ENCODE measurements at regions not wholly inside any gene's neighbourhood (a gene's known extent, or its start where the extent isn't known, plus 50 kb on each side); places are given as distances from the start of the nearest gene placed in this dataset.
"Not testable (repeated sequence)": the region's sequence is repeated elsewhere in the genome, so short reads cannot be mapped to it uniquely, and the experiment has no call there.

DNA sequence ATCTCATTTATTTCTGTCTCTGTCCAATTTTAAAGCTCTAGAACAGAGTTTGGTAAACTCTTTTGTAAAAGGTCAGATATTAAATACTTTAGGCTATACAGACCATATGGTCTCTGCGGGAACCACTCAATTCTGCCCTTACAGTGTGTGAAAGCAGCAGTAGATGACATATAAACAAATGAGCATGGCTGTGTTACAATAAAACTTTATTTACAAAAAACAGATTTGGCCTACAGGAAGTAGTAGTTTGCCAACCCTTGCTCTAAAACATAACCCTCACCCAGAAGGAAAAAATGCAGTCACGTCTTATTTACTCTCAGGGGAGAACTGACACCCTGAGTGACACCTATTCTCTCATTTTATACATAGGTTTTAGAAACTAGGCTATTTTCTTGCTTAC lies 220.4 kb downstream of the DEPDC1B start:
- ATAC-seq: no peak
- H3K36me3 ChIP-seq: no peaks in the 10 kb centered on the region
- no peaks in the 10 kb centered on the region for H3K9me3 ChIP-seq
- no peaks in the 10 kb centered on the region for H3K4me1 ChIP-seq
- intact Hi-C loops (cut with DNase I): no loop called here
- H3K27ac ChIP-seq: no peak overlapping the region
- H3K27me3 ChIP-seq: no peaks in the 10 kb centered on the region
- TF ChIP-seq, protein P1, sequence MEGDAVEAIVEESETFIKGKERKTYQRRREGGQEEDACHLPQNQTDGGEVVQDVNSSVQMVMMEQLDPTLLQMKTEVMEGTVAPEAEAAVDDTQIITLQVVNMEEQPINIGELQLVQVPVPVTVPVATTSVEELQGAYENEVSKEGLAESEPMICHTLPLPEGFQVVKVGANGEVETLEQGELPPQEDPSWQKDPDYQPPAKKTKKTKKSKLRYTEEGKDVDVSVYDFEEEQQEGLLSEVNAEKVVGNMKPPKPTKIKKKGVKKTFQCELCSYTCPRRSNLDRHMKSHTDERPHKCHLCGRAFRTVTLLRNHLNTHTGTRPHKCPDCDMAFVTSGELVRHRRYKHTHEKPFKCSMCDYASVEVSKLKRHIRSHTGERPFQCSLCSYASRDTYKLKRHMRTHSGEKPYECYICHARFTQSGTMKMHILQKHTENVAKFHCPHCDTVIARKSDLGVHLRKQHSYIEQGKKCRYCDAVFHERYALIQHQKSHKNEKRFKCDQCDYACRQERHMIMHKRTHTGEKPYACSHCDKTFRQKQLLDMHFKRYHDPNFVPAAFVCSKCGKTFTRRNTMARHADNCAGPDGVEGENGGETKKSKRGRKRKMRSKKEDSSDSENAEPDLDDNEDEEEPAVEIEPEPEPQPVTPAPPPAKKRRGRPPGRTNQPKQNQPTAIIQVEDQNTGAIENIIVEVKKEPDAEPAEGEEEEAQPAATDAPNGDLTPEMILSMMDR (IDR thresholded peaks at IDR 0.05): no peak
- H3K4me3 ChIP-seq: no peak overlapping the region
- DNase-seq: no peak

DNA sequence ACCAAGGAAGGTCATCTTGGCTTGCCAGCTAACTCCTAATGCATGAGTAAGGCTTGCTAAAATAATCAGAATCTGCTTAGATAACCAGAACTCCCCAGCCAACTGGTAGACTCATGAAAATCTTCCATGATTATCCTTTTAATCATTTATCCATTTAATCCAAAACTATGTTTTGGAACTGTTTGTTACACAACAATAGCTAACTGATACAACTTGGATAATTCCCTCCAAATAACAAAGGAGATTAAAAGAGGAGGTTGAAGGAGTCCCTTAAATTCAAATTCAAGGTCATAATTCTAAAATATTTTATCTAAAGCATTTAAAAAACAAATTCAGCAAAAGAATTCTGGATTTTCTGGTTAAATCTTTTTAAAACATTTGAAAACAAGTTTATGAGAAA lies 222.1 kb downstream of the DEPDC1B start:
- ATAC-seq (no peak), DNase-seq (no peak)
- intact Hi-C loops (cut with DNase I): no loop called here
- Histone ChIP-seq H3K27me3 (no peaks in the 10 kb centered on the region), H3K27ac (no peak overlapping the region), H3K4me1 (no peaks in the 10 kb centered on the region), H3K36me3 (no peaks in the 10 kb centered on the region), H3K4me3 (no peak overlapping the region), H3K9me3 (no peaks in the 10 kb centered on the region)
- TF ChIP-seq, protein P1 (IDR thresholded peaks at IDR 0.05): no peak

DNA sequence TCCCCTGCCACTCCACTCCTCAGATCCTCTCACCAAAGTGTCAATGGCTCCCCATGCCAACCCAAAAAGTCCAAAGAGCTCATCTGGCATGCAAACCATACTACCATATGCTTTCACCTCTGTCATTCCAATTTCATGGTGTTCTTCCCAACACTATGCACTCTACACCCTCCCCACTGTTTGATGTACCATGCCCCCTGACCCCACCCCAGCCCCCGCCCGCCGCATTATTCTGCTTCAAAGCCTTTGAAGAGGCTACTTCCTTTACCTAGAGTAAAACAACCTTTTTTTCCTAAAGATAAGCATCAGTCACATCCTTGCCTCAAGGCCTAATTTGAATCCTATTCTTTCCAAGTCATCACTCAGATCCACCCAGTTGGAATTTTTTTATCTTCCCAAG lies 226.3 kb downstream of the DEPDC1B start:
- ATAC-seq: no peak

DNA sequence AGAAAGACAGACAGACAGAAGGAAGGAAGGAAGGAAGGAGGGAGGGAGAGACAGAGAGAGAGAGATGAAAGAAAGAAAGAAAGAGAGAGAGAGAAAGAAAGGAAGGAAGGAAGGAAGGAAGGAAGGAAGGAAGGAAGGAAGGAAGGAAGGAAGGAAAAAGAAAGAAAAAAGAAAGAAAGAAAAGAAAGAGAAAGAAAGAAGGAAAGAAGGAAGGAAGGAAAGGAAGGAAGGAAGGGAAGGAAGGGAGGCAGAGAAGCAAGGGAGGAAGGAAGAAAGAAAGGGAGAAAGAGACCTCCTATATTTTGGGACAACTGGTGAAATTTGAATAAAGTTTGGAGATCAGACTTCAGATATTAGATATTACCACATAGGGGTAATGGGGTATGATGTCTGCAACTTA lies 226.9 kb downstream of the DEPDC1B start:
- H3K4me1 ChIP-seq; DNase-seq; intact Hi-C loops (cut with DNase I); ATAC-seq; H3K36me3 ChIP-seq; H3K27me3 ChIP-seq; H3K4me3 ChIP-seq; H3K27ac ChIP-seq; H3K9me3 ChIP-seq: not testable (repeated sequence)

More for the DNA sequence above, 226.3 kb downstream of the DEPDC1B start:
- no peaks in the 10 kb centered on the region for H3K27me3 ChIP-seq
- DNase-seq: no peak
- no peaks in the 10 kb centered on the region for H3K36me3 ChIP-seq
- TF ChIP-seq, protein P1 (IDR thresholded peaks at IDR 0.05): no peak
- intact Hi-C loops (cut with DNase I): no loop called here
- H3K4me1 ChIP-seq: no peaks in the 10 kb centered on the region
- no peak overlapping the region for H3K4me3 ChIP-seq
- no peaks in the 10 kb centered on the region for H3K9me3 ChIP-seq
- H3K27ac ChIP-seq: no peak overlapping the region

DNA sequence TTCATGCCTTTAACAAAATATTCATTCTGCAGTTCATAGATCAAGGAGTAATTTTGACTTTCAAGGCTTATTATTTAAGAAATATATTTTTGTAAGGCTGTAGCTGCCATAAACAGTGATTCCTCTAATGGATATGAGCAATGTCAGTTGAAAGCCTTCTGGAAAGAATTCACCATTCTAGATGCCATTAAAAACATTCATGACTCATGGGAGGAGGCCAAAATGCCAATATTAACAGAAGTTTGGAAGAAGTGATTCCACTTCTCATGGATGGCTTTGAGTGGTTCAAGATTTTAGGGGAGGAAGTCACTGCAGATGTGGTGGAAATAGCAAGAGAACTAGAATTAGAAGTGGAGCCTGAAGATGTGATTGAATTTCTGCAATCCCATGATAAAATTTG lies 229.1 kb downstream of the DEPDC1B start:
- no peak for ATAC-seq
- H3K27ac ChIP-seq: no peak overlapping the region
- DNase-seq: no peak
- TF ChIP-seq, protein P1 (IDR thresholded peaks at IDR 0.05): no peak
- no peaks in the 10 kb centered on the region for H3K4me1 ChIP-seq
- H3K36me3 ChIP-seq: no peaks in the 10 kb centered on the region
- H3K9me3 ChIP-seq: no peaks in the 10 kb centered on the region
- H3K27me3 ChIP-seq: no peaks in the 10 kb centered on the region
- intact Hi-C loops (cut with DNase I): no loop called here
- H3K4me3 ChIP-seq: no peak overlapping the region

DNA sequence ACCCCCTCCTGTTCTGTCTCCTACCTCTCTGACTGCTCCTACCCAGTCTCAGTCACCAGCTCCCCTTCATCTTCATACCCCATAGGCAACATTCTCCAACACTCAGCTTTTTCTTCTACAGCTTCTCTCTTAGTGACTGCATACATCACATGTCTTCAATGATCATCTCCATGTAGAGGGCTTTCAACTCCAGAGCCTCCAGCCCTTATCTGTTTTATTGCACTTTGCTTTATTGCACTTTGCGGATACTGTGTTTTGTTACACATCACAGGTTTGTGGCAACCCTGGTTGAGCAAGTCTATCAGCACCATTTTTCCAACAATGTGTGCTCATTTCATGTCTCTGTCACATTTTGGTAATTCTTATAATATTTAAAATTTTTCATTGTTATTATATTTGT lies 230.7 kb downstream of the DEPDC1B start:
- TF ChIP-seq, protein P1 (IDR thresholded peaks at IDR 0.05): no peak
- no peak overlapping the region for H3K4me3 ChIP-seq
- no peak for ATAC-seq
- H3K4me1 ChIP-seq: no peaks in the 10 kb centered on the region
- H3K27ac ChIP-seq: no peak overlapping the region
- intact Hi-C loops (cut with DNase I): no loop called here
- no peaks in the 10 kb centered on the region for H3K9me3 ChIP-seq
- DNase-seq: no peak
- H3K27me3 ChIP-seq: no peaks in the 10 kb centered on the region
- H3K36me3 ChIP-seq: no peaks in the 10 kb centered on the region

Data from left lung (tissue), 4 donors.